NB4 (cell line): ENCODE measurements at regions not wholly inside any gene's neighbourhood (a gene's known extent, or its start where the extent isn't known, plus 50 kb on each side); places are given as distances from the start of the nearest gene placed in this dataset.

Experiments used
- DNase-seq: peaks from one replicate; pipeline ENCODE4 v3.0.0; 2010; ENCODE audit warnings: low read depth
- H3K4me3 ChIP-seq: one replicate; pipeline ENCODE4 v1.5.1; 2011; ENCODE audit warnings: mild to moderate bottlenecking, low read depth, low read length, moderate library complexity
- MYC ChIP-seq: IDR thresholded peaks from 2 replicates; pipeline ENCODE4 v1.6.1; 2011; ENCODE audit warnings: low read depth, low read length
- POLR2A ChIP-seq: IDR thresholded peaks from 2 replicates; pipeline ENCODE4 v1.6.1; 2011; ENCODE audit warnings: mild to moderate bottlenecking; ENCODE audit not compliant: insufficient read length; ENCODE audit errors: extremely low read depth
- TF ChIP-seq, protein P1 (sequence below): IDR thresholded peaks from one replicate; pipeline ENCODE4 v1.5.1; 2012; ENCODE audit warnings: low read depth, low read length
- TF ChIP-seq, protein P2 (sequence below): IDR thresholded peaks from 2 replicates; pipeline ENCODE4 v1.6.1; 2011; ENCODE audit warnings: low read depth, low read length

- DNase-seq, result no peak
Observed at GRCh38 chr5:35294017-35294416, 63.7 kb upstream of the PRLR start.

GRCh38 chr5:35285435-35285834 lies 55.1 kb upstream of the PRLR start:
- no peak overlapping the region for H3K4me3 ChIP-seq
- TF ChIP-seq POLR2A (no peak), MYC (no peak)
- TF ChIP-seq, protein P1, sequence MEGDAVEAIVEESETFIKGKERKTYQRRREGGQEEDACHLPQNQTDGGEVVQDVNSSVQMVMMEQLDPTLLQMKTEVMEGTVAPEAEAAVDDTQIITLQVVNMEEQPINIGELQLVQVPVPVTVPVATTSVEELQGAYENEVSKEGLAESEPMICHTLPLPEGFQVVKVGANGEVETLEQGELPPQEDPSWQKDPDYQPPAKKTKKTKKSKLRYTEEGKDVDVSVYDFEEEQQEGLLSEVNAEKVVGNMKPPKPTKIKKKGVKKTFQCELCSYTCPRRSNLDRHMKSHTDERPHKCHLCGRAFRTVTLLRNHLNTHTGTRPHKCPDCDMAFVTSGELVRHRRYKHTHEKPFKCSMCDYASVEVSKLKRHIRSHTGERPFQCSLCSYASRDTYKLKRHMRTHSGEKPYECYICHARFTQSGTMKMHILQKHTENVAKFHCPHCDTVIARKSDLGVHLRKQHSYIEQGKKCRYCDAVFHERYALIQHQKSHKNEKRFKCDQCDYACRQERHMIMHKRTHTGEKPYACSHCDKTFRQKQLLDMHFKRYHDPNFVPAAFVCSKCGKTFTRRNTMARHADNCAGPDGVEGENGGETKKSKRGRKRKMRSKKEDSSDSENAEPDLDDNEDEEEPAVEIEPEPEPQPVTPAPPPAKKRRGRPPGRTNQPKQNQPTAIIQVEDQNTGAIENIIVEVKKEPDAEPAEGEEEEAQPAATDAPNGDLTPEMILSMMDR, result no peak
- TF ChIP-seq, protein P2, sequence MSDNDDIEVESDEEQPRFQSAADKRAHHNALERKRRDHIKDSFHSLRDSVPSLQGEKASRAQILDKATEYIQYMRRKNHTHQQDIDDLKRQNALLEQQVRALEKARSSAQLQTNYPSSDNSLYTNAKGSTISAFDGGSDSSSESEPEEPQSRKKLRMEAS, result no peak
- DNase-seq, result no peak

More at GRCh38 chr5:35294017-35294416, 63.7 kb upstream of the PRLR start:
- no peak for TF ChIP-seq POLR2A
- TF ChIP-seq, protein P1, result no peak
- TF ChIP-seq, protein P2, result no peak
- TF ChIP-seq MYC, result no peak
- no peak overlapping the region for H3K4me3 ChIP-seq

- TF ChIP-seq MYC (no peak), POLR2A (no peak)
- TF ChIP-seq, protein P2, result no peak
- TF ChIP-seq, protein P1, result no peak
- no peak overlapping the region for H3K4me3 ChIP-seq
- no peak for DNase-seq
Observed at GRCh38 chr5:35285011-35285410, 54.7 kb upstream of the PRLR start.

DNA sequence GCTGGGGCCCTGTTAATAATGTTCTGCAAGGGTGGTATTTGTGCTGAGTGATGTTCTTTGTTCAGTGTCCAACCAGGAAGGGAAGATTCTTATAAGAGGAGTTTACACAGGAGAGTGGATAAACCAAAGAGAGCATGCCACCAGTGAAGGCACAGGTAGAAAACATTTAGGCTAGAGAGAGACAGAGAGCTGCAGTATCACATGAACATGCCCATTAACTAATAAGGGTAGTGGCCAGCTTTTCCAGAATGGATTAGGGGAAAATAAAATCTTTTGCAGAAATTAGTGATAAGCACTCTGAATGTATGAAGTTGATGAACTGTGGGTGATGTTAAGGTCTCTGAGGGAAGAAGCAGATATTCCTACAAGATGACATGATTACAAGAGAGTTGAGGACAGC lies 54.1 kb upstream of the PRLR start:
- no peak for TF ChIP-seq MYC
- TF ChIP-seq, protein P2, result no peak
- TF ChIP-seq, protein P1, result no peak
- no peak for TF ChIP-seq POLR2A
- DNase-seq, result no peak
- no peak overlapping the region for H3K4me3 ChIP-seq

GRCh38 chr5:35282810-35283209 lies 52.5 kb upstream of the PRLR start:
- no peak overlapping the region for H3K4me3 ChIP-seq
- no peak for DNase-seq
- TF ChIP-seq MYC, result no peak
- TF ChIP-seq, protein P2, result no peak
- no peak for TF ChIP-seq POLR2A
- TF ChIP-seq, protein P1, result no peak

GRCh38 chr5:35281613-35282012 lies 51.3 kb upstream of the PRLR start:
- peak; percentile 4 for DNase-seq
- no peak overlapping the region for H3K4me3 ChIP-seq
- TF ChIP-seq, protein P2, result no peak
